OCI-LY3 (cell line): ENCODE measurements at regions not wholly inside any gene's neighbourhood (a gene's known extent, or its start where the extent isn't known, plus 50 kb on each side); places are given as distances from the start of the nearest gene placed in this dataset.

ENCODE experiments used
- H2AFZ ChIP-seq: fragments of 200-600, 300-600 bp; shearing (Covaris generic); 2 replicates; pipeline ENCODE4 v1.6.0; 2014; ENCODE audit warnings: antibody characterized with exemption, low read depth, low read length
- H3K27ac ChIP-seq: fragments of 200-600, 300-600 bp; sonication (generic); 2 replicates; pipeline ENCODE4 v1.5.1; 2014; ENCODE audit warnings: mild to moderate bottlenecking, low read length, moderate library complexity, mixed read lengths
- H3K27me3 ChIP-seq: fragments of 200-600, 300-600 bp; sonication (generic); 2 replicates; pipeline ENCODE4 v1.6.1; 2014; ENCODE audit warnings: low read depth, low read length, mixed read lengths
- H3K36me3 ChIP-seq: fragments of 200-600, 300-600 bp; sonication (generic); replicated peaks from 2 replicates; pipeline ENCODE3; 2014; ENCODE audit warnings: low read depth, low read length, mixed read lengths
- H3K4me1 ChIP-seq: fragments of 300-600, 200-600 bp; sonication (generic); 2 replicates; pipeline ENCODE4 v1.6.1; 2014; ENCODE audit warnings: low read length, mixed read lengths
- H3K4me2 ChIP-seq: fragments of 200-600, 300-600 bp; sonication (generic); 2 replicates; pipeline ENCODE4 v1.6.1; 2014; ENCODE audit warnings: low read length, mixed read lengths
- H3K4me3 ChIP-seq: fragments of 300-600, 200-600 bp; sonication (generic); 2 replicates; pipeline ENCODE4 v1.5.1; 2014; ENCODE audit warnings: antibody characterized with exemption, mild to moderate bottlenecking, low read length, moderate library complexity
- H3K79me2 ChIP-seq: fragments of 300-600, 200-600 bp; shearing (Covaris generic); 2 replicates; pipeline ENCODE4 v1.6.1; 2014; ENCODE audit warnings: mild to moderate bottlenecking, low read length, mixed read lengths
- H3K9ac ChIP-seq: fragments of 300-600, 200-600 bp; shearing (Covaris generic); 2 replicates; pipeline ENCODE4 v1.6.0; 2014; ENCODE audit warnings: mild to moderate bottlenecking, low read length, moderate library complexity
- H3K9me3 ChIP-seq: fragments of 200-600, 300-600 bp; shearing (Covaris generic); 2 replicates; pipeline ENCODE4 v1.6.1; 2014; ENCODE audit warnings: low read length, mixed read lengths; ENCODE audit not compliant: insufficient read depth
- H4K20me1 ChIP-seq: fragments of 200-600, 300-600 bp; sonication (generic); 2 replicates; pipeline ENCODE4 v1.6.1; 2016; ENCODE audit warnings: low read length, mixed read lengths; ENCODE audit not compliant: insufficient read depth
- CTCF ChIP-seq: fragments of 200-600, 300-600 bp; sonication (generic); IDR thresholded peaks from 2 replicates; pipeline ENCODE4 v1.5.1; 2014; ENCODE audit warnings: antibody characterized with exemption, low read length, low read depth
- EZH2phosphoT487 ChIP-seq: fragments of 200-600 bp; shearing (Covaris generic); IDR thresholded peaks from 2 replicates; pipeline ENCODE4 v1.6.1; 2018; ENCODE audit warnings: antibody characterized with exemption, mixed run types, low read depth

GRCh38 chr3:44020143-44020542 lies 221.5 kb upstream of the TOPAZ1 start:
- H3K9me3 ChIP-seq, result no peaks in the 10 kb centered on the region
- H4K20me1 ChIP-seq, result no peaks in the 10 kb centered on the region
- TF ChIP-seq EZH2phosphoT487, result no peak
- no peak for TF ChIP-seq CTCF
- no peaks in the 10 kb centered on the region for H3K79me2 ChIP-seq
- H3K4me2 ChIP-seq, result no peak overlapping the region
- no peaks in the 10 kb centered on the region for H3K4me1 ChIP-seq
- no peak overlapping the region for H3K4me3 ChIP-seq
- H3K27me3 ChIP-seq, result peaks cover 5% of the 10 kb centered on the region; the same call in 1 of the 2 replicates
- H2AFZ ChIP-seq, result no peak overlapping the region
- H3K9ac ChIP-seq, result no peak overlapping the region
- H3K36me3 ChIP-seq, result no peaks in the 10 kb centered on the region
- H3K27ac ChIP-seq, result no peak overlapping the region

GRCh38 chr3:44021651-44022594 lies 219.8 kb upstream of the TOPAZ1 start:
- H3K4me1 ChIP-seq, result no peaks in the 10 kb centered on the region
- H4K20me1 ChIP-seq, result no peaks in the 10 kb centered on the region
- no peaks in the 10 kb centered on the region for H3K9me3 ChIP-seq
- no peaks in the 10 kb centered on the region for H3K79me2 ChIP-seq
- no peak overlapping the region for H3K9ac ChIP-seq
- H3K4me3 ChIP-seq, result no peak overlapping the region
- peaks cover 10% of the 10 kb centered on the region; the same call in 1 of the 2 replicates for H3K27me3 ChIP-seq
- H2AFZ ChIP-seq, result no peak overlapping the region
- H3K27ac ChIP-seq, result no peak overlapping the region
- no peaks in the 10 kb centered on the region for H3K36me3 ChIP-seq
- H3K4me2 ChIP-seq, result no peak overlapping the region
- TF ChIP-seq CTCF (no peak), EZH2phosphoT487 (no peak)

GRCh38 chr3:44023961-44024593 lies 217.6 kb upstream of the TOPAZ1 start:
- Histone ChIP-seq H2AFZ (no peak overlapping the region), H3K9me3 (no peaks in the 10 kb centered on the region), H3K36me3 (no peaks in the 10 kb centered on the region), H3K4me1 (0 out of 2 replicates have a peak, but pooled peaks cover 7% of the 10 kb centered on the region), H3K9ac (no peak overlapping the region), H3K27ac (no peak overlapping the region), H3K4me3 (no peak overlapping the region), H4K20me1 (no peaks in the 10 kb centered on the region), H3K27me3 (peaks cover 24% of the 10 kb centered on the region), H3K79me2 (no peaks in the 10 kb centered on the region), H3K4me2 (no peak overlapping the region)
- TF ChIP-seq CTCF, result no peak
- no peak for TF ChIP-seq EZH2phosphoT487

GRCh38 chr3:44026220-44026865 lies 215.3 kb upstream of the TOPAZ1 start:
- H3K4me1 ChIP-seq, result peaks cover 28% of the 10 kb centered on the region
- H4K20me1 ChIP-seq, result no peaks in the 10 kb centered on the region
- TF ChIP-seq EZH2phosphoT487, result no peak
- TF ChIP-seq CTCF, result no peak
- H3K27me3 ChIP-seq, result peaks cover 24% of the 10 kb centered on the region
- no peak overlapping the region for H3K4me2 ChIP-seq
- no peaks in the 10 kb centered on the region for H3K79me2 ChIP-seq
- no peak overlapping the region for H3K27ac ChIP-seq
- H2AFZ ChIP-seq, result no peak overlapping the region
- no peaks in the 10 kb centered on the region for H3K36me3 ChIP-seq
- H3K9ac ChIP-seq, result no peak overlapping the region
- H3K9me3 ChIP-seq, result no peaks in the 10 kb centered on the region
- H3K4me3 ChIP-seq, result no peak overlapping the region
